NCI-H1092 treated with DMSO at 0.1 percent for 48 hours (cell line): ENCODE measurements at regions not wholly inside any gene's neighbourhood (a gene's known extent, or its start where the extent isn't known, plus 50 kb on each side); places are given as distances from the start of the nearest gene placed in this dataset.
"Not testable (repeated sequence)": the region's sequence is repeated elsewhere in the genome, so short reads cannot be mapped to it uniquely, and the experiment has no call there.

Experiments used
- DNase-seq: peaks from one replicate; lab custom pipeline; 2025; lab: John Stamatoyannopoulos, UW

GRCh38 chr6:81901551-81901966 lies 149.1 kb upstream of the TENT5A start:
- DNase-seq: no peak

GRCh38 chr6:81900616-81901015 lies 148.1 kb upstream of the TENT5A start:
- DNase-seq: no peak

- DNase-seq: no peak
Observed at GRCh38 chr6:81897793-81898192, 145.3 kb upstream of the TENT5A start.

- no peak for DNase-seq
Observed at GRCh38 chr6:81896525-81897503, 144.3 kb upstream of the TENT5A start.

GRCh38 chr6:81895511-81896185 lies 143.2 kb upstream of the TENT5A start:
- no peak for DNase-seq

GRCh38 chr6:81894788-81895271 lies 142.3 kb upstream of the TENT5A start:
- DNase-seq: no peak

GRCh38 chr6:81894306-81894705 lies 141.8 kb upstream of the TENT5A start:
- DNase-seq: no peak

GRCh38 chr6:81892891-81893290 lies 140.4 kb upstream of the TENT5A start:
- DNase-seq: no peak

GRCh38 chr6:81891874-81892273 lies 139.4 kb upstream of the TENT5A start:
- no peak for DNase-seq

GRCh38 chr6:81890846-81891245 lies 138.4 kb upstream of the TENT5A start:
- DNase-seq: no peak

- no peak for DNase-seq
Observed at GRCh38 chr6:81889377-81890053, 137.0 kb upstream of the TENT5A start.

- not testable (repeated sequence) for DNase-seq
Observed at GRCh38 chr6:81886909-81887308, 134.4 kb upstream of the TENT5A start.

- DNase-seq: no peak
Observed at GRCh38 chr6:81886157-81886556, 133.7 kb upstream of the TENT5A start.

GRCh38 chr6:81881660-81882059 lies 129.2 kb upstream of the TENT5A start:
- DNase-seq: no peak

- DNase-seq: no peak
Observed at GRCh38 chr6:81878479-81878878, 126.0 kb upstream of the TENT5A start.

- no peak for DNase-seq
Observed at GRCh38 chr6:81876971-81877370, 124.5 kb upstream of the TENT5A start.

- DNase-seq: no peak
Observed at GRCh38 chr6:81875782-81876293, 123.4 kb upstream of the TENT5A start.

GRCh38 chr6:81869749-81870508 lies 117.4 kb upstream of the TENT5A start:
- DNase-seq: not testable (repeated sequence)

GRCh38 chr6:81865712-81866111 lies 113.2 kb upstream of the TENT5A start:
- no peak for DNase-seq

GRCh38 chr6:81864124-81864523 lies 111.6 kb upstream of the TENT5A start:
- no peak for DNase-seq

- DNase-seq: no peak
Observed at GRCh38 chr6:81863123-81863522, 110.6 kb upstream of the TENT5A start.
